GM21447 (cell line): ENCODE measurements at regions not wholly inside any gene's neighbourhood (a gene's known extent, or its start where the extent isn't known, plus 50 kb on each side); places are given as distances from the start of the nearest gene placed in this dataset.

Experiments
- ATAC-seq: cut with Tn5 transposase; IDR thresholded peaks from one replicate; pipeline ENCODE4 v1.9.1; 2021; ENCODE audit not compliant: unreplicated experiment

DNA sequence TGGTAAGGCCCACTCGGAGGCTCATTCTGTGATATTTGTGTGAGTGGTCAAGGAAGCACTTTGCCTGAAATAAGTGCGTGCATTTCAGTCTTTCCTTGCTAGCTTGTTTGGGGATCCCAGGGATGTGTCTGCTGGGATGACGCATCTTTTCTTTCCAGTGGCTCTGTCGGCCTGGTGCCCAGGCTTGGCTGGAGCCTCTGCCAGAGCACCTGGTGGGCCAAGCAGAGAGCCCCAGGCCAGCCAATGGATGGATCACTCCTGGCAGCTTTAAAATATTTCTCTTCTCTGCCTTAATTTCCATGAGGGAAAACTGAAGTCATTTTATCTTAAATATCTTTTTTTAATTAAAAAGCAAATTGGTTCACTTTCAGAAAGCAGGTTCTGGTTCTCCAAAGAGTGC, 501.8 kb upstream of the HS6ST1 start:
- no peak for ATAC-seq

DNA sequence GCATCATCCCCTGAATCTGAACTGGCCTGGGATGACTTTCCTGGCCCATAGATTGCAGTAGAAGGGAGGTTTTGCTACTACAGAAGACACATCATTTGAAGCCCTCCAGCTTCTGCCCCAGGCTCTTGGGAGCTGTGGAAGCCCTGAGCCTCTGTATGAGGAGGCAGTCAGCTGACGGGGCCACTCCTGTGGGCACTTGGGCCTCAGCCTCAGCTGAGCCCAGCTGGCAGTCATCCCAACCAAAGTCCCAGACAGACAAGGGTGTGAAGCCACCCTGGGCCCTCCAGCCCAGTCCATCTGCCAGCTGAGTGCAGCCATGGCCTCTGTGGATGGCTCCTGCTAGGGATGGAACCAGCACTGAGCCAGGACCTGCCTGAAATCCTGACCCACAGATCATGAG, 502.3 kb upstream of the HS6ST1 start:
- ATAC-seq = no peak

DNA sequence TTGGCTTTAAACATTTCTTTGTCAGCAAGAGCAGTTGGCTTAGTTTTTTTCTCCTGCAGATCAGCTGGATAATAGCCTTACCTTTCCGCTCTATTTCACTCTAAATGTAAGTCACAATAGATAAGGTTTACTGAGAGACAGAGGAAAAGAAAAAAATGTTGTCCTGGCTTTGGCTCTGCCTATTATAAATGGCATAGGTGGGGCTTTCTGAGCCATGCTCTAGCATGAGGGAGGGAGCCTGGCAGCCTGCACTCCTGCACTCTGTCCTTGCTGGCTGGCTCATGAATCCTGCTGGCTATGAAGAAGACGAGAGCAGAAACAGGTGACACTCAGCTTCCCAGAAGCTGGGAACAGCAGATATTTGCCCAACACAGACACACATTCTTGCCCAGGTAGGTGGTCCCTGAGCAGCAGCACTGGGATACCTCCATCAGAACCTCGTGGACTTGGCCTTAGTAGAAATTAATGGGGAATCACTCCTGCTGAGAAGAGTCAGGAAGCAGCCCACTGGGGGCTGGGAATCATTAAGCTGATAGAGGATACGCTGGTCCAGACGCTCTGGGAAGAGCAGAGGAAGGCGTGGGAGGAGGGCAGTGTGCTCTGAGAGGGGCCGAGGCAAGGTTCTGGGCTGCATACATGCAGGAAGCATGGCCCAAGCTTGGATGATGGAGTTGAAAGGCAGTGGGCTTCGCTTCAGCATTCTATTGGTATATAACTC, 514.4 kb upstream of the HS6ST1 start:
- no peak for ATAC-seq

DNA sequence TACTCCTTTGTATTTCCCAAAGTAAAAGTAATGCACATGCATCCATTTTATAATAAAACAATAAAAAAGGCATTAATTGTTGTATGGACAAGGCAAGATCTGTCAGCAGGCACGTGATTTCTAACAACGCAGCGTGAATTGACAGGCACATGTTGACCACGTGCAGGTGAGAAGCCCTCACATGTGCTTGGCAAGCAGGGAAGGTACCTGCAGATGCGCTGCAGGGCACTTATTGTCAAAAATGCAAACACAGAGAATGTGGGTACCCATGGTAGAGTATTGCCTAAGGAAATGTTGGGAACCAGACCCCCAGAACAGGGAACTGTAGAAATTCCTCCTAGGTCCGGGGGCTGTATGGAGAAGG, 515.0 kb upstream of the HS6ST1 start:
- ATAC-seq = no peak

DNA sequence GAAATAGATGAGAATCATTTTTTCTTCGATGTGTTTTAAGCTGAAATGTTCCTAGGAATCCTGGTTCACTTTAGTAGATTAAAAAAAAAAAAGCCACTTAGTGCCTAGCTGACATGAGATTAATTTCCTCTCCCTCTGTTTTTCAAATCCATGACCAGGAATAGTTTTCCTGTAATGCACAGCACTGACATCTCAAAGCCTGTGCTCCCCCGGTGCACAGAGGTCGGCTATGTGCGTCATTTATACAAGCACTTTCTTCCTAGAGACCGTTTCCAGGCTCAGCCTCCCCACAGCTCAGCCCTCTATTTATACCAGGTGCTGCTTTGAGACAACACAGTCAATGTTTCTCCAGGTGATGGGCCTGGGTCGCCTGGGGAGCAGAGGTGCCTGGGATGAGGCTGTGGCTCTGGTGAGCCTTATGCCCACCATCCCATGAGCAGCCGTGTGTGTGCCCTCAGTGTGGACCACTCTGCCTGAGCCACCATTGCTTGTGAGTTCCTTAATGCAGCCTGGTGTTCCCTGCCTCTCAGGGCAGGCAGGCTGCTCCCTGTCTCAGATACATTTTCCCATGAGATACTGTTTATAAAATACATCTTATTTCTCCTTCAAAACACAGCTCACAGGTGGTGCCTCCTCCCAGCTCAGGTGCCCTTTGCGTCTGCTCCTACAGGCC, 515.7 kb upstream of the HS6ST1 start:
- no peak for ATAC-seq

DNA sequence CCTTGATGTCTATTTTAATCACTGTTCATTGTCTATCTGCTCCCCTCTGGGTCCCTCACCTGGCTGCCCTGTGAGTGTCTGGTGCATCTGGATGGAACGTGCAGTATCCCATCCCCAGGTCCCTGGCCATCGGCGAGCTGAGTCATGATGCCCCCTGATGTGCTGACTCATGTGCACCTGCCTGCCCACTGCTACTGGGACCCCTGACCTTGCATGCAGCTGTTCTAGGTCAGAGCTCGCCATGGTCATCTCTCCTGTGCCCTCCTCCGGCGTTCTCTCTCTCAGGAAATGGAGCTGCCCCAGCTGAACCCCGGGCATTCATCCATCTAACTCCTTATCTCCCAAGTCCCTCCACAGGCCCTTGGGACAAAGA, 516.2 kb upstream of the HS6ST1 start:
- no peak for ATAC-seq

DNA sequence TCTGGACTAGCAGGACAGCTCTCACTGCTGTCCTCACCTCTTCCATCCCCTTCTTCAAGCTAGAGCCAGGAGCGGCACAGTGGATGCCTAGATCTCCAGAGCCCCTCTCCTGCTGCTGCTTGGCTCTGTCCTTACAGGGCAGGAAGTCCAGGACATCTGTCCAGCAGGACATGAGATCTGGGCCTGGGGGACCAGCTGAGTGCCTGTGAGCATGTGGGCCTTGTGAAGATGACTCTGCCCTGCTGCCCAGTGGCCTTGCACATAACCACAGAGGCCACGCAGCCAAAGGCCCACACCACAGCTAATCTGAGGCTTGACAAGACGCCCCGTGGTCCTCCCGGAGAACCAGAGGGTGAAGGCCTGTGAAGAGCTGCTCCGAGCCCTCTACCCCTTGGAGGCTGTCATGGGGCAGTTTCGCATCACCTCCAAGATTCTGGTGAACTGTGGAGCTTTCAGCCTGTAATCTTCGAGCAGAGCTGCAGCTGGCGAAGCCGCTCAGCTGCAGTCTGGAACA, 516.7 kb upstream of the HS6ST1 start:
- ATAC-seq = no peak

DNA sequence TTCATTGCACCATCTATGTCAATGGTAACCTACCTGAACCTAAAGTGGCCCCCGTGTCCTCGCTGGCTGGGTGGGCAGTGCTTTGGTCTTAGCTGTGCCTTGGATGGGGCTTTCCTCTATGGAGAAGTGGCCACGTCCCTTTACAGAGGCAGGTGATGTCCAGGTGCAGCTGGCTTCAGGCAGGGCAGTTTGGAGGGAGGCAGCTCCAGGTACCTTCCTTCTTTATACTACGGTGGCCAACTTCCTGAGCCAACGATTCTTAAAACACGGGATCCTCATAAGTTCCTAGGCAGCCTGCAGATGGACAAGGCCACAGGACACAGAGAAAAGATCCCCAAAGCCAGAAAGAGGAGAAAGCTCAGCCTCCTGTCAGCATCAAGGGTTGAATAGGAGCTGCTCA, 517.3 kb upstream of the HS6ST1 start:
- ATAC-seq = no peak

DNA sequence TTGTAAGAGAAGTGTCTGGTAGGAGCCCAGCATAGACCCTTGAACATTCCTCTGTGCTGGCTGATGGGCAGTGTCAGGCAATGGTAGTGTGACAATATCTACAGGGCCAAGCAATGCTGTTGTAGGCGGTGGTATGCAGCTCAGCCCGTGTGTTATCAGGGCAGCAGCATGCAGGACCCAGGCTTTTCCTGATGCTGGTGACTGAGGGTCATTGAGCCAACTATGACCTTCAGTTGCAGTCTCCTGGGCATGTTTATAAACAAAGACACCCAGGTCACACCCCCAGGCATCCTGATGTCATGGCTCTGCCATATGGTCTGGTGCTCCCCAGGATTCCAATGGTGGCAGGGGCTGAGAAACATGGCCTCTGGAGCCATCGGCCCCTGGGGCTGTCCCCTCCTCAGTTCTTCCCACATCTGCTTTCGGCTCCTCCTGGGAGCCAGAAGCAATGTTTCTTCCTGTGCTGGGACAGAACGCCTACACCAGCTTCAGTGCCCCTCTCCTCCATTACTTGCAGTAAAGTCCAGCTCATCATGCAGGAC, 518.0 kb upstream of the HS6ST1 start:
- no peak for ATAC-seq

DNA sequence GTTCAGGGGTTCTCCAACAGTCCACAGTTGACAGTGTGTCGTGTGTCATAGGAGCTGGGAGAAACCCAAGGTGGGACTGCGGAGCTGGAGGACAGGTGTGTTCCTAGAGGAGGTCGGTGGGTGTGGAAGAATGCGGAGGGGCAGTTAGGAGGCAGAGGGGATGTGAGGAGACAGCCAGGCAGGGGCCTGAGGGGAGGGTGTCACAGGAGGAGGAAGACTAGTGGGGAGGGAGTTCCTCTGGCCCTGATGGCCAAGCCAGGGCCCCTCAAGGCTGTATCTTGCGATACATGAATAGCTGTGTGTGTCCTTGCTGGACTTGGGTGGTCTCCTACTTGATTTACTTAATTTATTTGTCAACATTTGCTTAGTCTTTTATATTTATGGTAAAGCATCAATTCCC, 519.6 kb upstream of the HS6ST1 start:
- ATAC-seq = no peak

DNA sequence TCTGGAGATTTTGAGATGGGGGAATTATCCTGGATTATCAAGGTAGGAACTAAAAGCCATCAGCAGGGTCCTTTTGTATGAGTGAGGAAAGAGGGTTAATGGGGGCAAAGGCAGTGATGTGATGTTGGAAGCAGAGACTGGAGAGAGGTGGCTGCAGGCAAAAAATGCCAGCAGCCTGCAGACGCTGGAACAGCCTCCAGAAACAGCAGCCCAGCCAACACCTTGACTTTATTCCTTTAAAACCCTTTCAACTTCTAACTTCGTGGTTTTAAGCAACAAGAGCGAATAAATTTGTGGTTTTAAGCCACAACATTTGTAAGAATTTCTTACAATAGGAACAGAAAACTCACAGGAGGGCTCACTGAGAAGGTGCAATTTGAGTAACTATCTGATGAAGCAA, 523.1 kb upstream of the HS6ST1 start:
- no peak for ATAC-seq

DNA sequence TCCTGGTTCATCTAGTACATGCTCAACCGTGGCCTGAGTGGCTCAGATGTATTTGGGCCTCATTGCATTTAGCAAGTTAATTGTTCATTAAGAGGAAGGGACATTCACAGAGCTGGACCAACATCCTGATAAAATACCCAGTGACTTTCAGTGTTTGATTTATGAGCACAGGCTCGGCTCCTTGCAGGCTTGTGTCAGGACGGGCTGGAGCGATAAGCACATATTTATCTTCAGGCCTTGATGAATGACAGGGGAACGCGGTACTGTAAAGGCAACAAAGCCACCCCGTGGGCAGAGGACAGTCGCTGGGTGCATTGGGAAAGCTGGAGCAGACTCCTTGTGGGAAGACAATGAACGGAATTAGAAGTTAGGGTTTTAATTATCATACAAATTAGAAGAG, 548.6 kb upstream of the HS6ST1 start:
- no peak for ATAC-seq

DNA sequence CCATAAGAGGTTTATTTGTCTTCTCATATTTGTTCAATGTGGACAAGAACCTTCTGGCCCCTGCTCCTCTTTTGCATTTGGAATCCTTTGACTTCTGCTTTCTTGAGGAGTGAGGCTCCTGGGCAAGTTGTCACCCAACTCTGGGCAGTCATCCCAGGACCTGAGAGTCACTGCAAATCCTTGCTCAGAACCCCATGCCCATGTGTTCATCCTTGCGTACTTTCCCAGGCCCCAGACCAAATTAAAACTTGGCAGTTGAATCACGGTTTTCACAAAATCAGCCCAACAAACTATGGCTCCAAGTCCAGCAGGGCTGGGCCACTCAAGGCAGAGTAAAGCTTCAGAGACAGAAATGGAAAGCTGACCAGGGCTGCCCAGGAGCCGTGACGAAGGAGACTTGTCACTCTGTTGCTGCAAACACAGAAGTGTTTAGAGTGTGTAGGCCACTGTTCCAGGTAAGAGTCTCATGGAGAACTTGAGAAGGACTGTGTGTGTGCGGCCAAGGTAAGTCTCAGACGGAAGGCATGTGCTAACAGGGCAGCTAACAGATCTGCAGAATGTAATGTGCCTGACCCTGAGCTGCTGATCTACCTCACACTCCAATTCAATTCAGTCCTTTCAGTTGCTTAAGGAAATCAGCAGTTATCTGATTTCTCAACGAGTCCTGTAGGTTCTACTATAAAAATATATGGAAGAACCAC, 549.4 kb upstream of the HS6ST1 start:
- ATAC-seq = no peak

DNA sequence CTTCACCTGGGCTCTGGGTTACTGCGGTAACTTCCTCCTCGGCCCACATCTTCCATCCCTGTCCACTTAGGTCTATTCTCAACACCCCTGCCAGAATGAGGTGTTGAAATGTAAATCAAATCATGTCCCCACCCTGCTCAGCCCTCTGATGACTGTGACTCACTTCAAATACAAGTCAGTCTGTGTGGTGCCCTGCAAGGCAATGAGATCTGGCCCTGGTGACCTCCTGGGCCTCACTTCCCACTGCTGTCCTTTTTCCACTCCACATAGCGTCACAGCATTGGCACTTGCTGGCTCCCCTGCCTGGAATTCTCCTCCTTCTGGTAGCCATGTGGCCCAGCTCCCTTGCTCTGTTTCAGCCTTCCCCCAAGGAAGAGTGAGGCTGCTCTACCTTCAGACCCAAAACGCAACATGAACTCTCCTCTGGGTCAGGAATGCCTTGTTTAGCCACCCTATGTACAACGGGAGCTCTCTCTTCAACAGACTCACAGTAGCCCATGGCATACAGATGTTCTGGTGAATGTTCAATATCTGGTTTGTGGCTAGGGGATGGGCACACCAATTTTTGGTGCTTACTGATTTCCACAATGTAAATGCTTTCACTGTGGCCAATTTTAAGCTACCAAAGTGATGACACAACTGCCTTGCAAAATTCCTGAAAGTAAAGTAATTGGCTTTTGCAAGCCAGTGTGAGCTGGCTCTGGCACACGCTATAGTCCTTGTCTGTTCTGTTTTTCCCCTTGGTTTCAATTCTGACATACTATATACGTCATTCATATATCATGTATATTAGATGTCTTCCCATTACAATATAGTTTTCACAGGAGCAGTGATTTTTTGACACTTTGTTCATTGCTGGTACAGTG, 550.3 kb upstream of the HS6ST1 start:
- ATAC-seq = no peak

DNA sequence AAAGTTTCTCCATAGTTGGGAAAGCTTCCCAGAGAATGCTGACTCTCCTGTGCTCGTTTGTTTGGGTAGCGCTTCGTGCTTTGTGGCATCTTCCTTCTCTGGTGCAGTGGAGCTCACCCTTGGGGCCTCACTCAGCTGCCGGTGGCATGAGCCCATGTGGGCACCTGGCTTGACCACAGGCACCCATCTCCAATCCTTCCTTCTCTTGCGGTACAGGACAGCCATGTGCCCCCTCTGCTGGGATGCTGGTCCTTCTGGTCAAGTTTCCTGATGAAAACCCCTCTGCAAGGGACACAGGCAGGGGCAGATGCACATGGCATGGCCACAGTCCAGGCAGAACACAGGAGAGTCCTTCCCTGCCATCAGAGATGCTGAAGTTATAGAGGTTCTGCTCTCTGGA, 555.9 kb upstream of the HS6ST1 start:
- ATAC-seq = no peak

DNA sequence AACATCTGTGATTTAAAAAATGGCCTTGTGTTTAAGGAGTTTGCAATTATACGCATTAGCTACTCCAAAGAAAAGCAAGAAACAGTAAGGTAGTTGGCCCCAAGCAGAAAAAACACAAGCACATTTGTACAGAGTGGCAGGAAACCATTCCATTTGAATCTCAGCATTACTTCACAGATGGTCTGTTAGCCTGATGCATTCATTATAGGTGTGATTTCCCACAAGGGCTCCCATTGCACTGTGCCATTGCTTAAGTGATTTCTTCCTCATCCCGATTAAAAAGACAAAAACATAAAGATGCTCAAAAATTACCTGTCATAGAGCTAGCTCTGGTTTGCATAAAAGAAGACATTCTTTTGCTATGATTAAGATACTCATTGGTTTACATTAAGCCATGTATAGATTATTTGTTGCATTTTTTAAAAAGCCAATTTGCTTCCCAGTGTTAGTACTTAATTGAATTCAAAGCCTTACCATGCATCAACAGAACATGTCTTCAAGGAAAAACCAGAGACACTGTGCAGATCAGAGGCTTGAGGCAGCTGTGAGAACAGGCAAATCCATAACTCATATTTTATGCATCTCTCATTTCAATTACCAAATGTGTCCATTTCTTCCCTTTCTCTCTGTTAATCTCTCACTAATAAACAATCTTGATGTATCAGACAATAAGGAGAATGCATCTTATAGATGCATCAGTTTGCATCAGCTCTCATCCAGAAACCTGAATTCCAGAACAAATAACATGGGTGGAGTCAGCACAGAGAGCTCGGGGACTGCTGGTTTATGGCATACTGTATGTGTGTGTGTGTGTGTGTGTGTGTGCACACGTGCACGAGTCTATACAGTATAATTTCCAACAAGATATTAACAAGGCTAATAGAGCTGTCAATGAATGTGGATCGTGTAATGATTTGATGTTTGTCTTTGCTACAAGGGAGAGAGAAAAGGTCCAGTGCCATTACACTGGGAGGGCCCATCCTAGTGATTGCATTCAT, 558.6 kb upstream of the HS6ST1 start:
- ATAC-seq = no peak

DNA sequence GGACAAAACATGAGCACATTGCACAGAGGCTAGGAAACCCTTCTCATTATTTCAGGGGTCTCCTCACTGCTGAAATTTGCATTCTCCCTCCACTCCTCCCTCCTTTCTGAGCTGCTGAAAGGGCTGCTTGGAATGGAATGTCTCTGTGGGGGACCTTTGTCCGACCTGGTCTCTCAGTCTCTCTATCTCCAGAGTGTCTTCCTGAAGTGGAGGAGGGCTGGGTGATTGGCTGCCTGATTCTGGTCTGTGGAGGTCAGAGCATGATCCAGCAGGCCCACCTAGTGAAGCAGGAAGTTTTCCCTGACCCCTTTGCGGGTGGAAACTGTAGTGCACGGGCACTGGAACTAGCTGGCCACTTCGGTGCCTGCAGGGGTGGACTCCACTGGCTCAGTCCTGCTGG, 560.5 kb upstream of the HS6ST1 start:
- no peak for ATAC-seq

DNA sequence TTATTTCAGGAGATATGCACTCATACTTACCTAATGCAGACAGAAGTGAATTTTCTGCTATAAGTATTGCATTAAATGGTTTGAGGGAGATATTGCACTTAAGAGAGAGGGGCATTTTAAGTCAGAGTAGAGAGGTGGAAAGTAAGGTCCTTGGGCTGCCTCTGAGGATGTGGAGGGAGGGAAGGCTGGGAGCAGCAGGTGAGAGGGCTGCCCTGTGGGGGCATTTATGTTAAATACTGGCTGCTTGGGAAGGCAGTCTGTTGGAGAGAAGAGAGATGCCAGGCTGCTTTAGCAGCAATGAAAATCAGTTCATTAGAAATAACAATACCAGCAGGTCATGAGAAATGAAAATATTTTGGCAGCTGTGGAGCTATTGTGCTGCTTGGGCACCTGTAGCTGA, 576.2 kb upstream of the HS6ST1 start:
- ATAC-seq = no peak

DNA sequence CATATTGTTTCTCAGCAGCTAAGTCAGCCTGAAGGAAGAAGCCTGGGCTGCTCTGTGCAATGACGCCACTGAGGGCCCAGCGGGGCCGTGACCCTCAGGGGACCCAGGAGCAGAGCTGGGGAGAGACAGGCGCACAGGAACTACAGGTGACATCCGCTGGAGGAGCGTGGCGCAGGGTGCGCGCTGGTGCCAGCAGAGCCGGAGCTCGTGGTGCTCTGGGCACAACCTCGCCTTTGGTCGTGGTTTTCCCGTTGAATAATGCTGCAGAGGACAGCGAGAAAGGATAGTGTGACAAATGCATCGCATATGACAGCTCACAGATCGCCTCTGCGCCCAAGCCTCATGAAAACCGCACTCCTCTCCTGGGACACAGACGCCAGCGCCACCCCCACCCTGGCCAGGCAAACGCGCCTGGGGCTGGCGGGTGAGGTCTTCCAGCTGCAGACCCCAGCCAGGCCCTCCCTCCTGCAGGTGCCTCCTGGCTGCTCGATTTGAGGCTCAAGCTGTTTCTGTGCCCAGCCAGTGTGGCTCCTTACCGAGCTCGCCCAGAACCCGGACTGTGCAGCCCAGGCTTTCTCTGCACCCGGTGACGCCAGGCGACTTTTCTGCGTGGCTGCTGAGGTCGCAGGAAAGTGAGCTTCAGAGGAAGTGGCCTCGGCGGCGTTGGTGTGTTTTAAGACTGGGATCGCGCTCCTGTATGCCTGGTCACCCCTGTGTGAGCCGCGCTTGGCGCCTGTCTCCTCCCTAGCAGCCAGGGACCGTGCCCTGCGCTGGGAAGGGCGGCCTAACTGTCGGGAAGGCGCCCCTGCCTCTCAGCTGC, 583.1 kb upstream of the HS6ST1 start:
- no peak for ATAC-seq
